Natural killer cell (primary cell): ENCODE measurements at regions not wholly inside any gene's neighbourhood (a gene's known extent, or its start where the extent isn't known, plus 50 kb on each side); places are given as distances from the start of the nearest gene placed in this dataset.

Experiments
- ATAC-seq, 3 donors: fragments of 150-1000 bp in 2 of 3; fragments of 200-7000 bp in 1 of 3; cut with Tn5 transposase; 1 replicate in 1 of 3; 2 replicates in 2 of 3; pipeline ENCODE4 v1.10.0; 2021; ENCODE audit warnings: mild to moderate bottlenecking in 2 of 3, moderate library complexity in 2 of 3
- DNase-seq, 2 donors: peaks; one replicate each; pipeline versions ENCODE4 v3.0.0 to v3.0.0-alpha.2; 2013 to 2021; ENCODE audit warnings: mixed read lengths in 1 of 2
- H3K27ac ChIP-seq: one replicate; pipeline ENCODE4 v1.5.1; 2013; ENCODE audit warnings: mild to moderate bottlenecking, low read length
- H3K27me3 ChIP-seq: one replicate; pipeline ENCODE4 v1.6.1; 2013; ENCODE audit warnings: low read length; ENCODE audit not compliant: control insufficient read depth, insufficient read depth
- H3K36me3 ChIP-seq: one replicate; pipeline ENCODE4 v1.6.1; 2013; ENCODE audit warnings: low read length; ENCODE audit not compliant: control insufficient read depth, insufficient read depth
- H3K4me1 ChIP-seq: one replicate; pipeline ENCODE4 v1.6.1; 2013; ENCODE audit warnings: low read length; ENCODE audit not compliant: control insufficient read depth, insufficient read depth
- H3K4me3 ChIP-seq: one replicate; pipeline ENCODE4 v1.5.1; 2013; ENCODE audit warnings: low read length
- H3K9me3 ChIP-seq: one replicate; pipeline ENCODE4 v1.6.1; 2013; ENCODE audit warnings: low read length; ENCODE audit not compliant: control insufficient read depth, insufficient read depth
- H3K27ac Mint-ChIP-seq, 2 donors: one replicate each; pipeline ENCODE4 v1.8.0; 2022; ENCODE audit warnings: mild to moderate bottlenecking in 2 of 2, mixed read lengths in 2 of 2, moderate library complexity in 1 of 2
- H3K27me3 Mint-ChIP-seq, 2 donors: one replicate each; pipeline ENCODE4 v1.8.0; 2022; ENCODE audit warnings: low read depth in 2 of 2, mixed read lengths in 2 of 2
- H3K36me3 Mint-ChIP-seq: one replicate; pipeline ENCODE4 v1.8.0; 2022; ENCODE audit warnings: mixed read lengths
- H3K4me1 Mint-ChIP-seq, 2 donors: one replicate each; pipeline ENCODE4 v1.8.0; 2022; ENCODE audit warnings: mixed read lengths in 2 of 2
- H3K4me3 Mint-ChIP-seq: one replicate; pipeline ENCODE4 v1.8.0; 2022; ENCODE audit warnings: mild to moderate bottlenecking, moderate library complexity, mixed read lengths
- H3K9me3 Mint-ChIP-seq, 2 donors: one replicate each; pipeline ENCODE4 v1.8.0; 2022; ENCODE audit warnings: mixed read lengths in 2 of 2
- CTCF ChIP-seq: fragments of 200-600 bp; IDR thresholded peaks from one replicate; pipeline ENCODE4 v1.8.0; 2022; ENCODE audit warnings: antibody characterized with exemption
- WGBS: methylation state at CpG from one replicate; pipeline ENCODE4 v1.1.7; 2013; ENCODE audit warnings: missing lambda C conversion rate; ENCODE audit not compliant: insufficient coverage; 5-methylcytosine and 5-hydroxymethylcytosine counted together
- intact Hi-C: fragments of 100-400 bp; cut with micrococcal nuclease; formaldehyde crosslinking; loops from one replicate; pipeline ENCODE4 v1.14.2; 2022

DNA sequence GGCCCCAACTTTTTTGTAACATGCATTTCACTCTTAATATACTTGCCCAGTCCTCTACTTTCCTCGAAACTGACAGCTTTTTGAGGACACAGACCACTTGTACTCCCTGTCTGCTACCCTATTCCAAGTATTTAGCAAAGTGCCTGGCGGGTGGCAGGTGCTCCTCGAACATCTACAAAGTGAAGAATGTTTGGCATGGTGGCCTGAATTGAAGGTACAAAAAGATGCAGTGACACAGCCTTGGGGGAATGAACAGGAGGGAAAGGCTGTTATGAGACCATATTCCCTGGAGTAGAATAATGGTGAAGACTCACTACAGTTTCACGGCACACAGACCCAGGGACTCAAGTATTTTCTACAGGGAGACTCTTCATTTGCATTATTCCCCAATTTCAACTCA, 590.9 kb downstream of the PRELID2 start:
- DNase-seq: no peak
- 84% methylated on average over 3 of the region's 4 CpGs for WGBS
- Histone ChIP-seq H3K27me3 (no peaks in the 10 kb centered on the region), H3K36me3 (no peaks in the 10 kb centered on the region), H3K27ac (no peak overlapping the region), H3K4me3 (no peak overlapping the region), H3K4me1 (no peaks in the 10 kb centered on the region), H3K9me3 (no peaks in the 10 kb centered on the region)
- intact Hi-C loops: no loop called here
- Mint-ChIP-seq H3K27ac (no peak overlapping the region), H3K4me3 (no peak overlapping the region), H3K9me3 (peaks cover 2 to 4% of the 10 kb centered on the region in 2 donors), H3K4me1 (no peaks in the 10 kb centered on the region), H3K36me3 (no peaks in the 10 kb centered on the region), H3K27me3 (no peaks in the 10 kb centered on the region)
- ATAC-seq: no peak
- TF ChIP-seq CTCF: no peak

DNA sequence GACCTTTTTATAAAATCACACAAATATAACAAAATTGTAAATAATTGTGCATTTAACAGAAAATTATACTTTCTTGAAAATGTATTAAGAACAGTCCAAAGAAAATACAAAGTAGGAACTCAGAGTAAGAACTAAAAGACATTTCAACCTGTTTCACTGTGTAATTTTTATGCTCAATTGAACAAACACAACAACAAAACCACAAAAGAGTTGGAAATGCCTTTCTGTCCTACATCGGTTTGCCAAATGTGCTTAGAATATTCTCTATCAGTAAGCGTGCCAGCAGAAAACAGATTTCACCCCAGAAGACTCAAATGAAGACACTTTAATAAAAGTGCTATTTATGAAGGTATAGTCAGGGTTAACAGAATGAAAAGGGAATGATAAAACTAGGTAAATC, 592.1 kb downstream of the PRELID2 start:
- no peaks in the 10 kb centered on the region for H3K27me3 ChIP-seq
- no peak overlapping the region for H3K4me3 Mint-ChIP-seq
- TF ChIP-seq CTCF: no peak
- H3K27ac ChIP-seq: no peak overlapping the region
- no peaks in the 10 kb centered on the region for H3K36me3 ChIP-seq
- intact Hi-C loops: no loop called here
- H3K36me3 Mint-ChIP-seq: no peaks in the 10 kb centered on the region
- no peak overlapping the region for H3K4me3 ChIP-seq
- no peaks in the 10 kb centered on the region for H3K4me1 Mint-ChIP-seq
- 80% methylated on average over 2 of the region's 2 CpGs for WGBS
- H3K27ac Mint-ChIP-seq: no peak overlapping the region
- ATAC-seq (no peak), DNase-seq (no peak)
- no peaks in the 10 kb centered on the region for H3K9me3 ChIP-seq
- no peaks in the 10 kb centered on the region for H3K27me3 Mint-ChIP-seq
- no peaks in the 10 kb centered on the region for H3K4me1 ChIP-seq
- H3K9me3 Mint-ChIP-seq: peaks cover 2 to 4% of the 10 kb centered on the region in 2 donors

GRCh38 chr5:145242551-145242950, 592.6 kb downstream of the PRELID2 start:
- Histone ChIP-seq H3K27ac (no peak overlapping the region), H3K4me3 (no peak overlapping the region), H3K36me3 (no peaks in the 10 kb centered on the region), H3K27me3 (no peaks in the 10 kb centered on the region), H3K9me3 (no peaks in the 10 kb centered on the region), H3K4me1 (no peaks in the 10 kb centered on the region)
- DNase-seq (no peak), ATAC-seq (no peak)
- Mint-ChIP-seq H3K36me3 (no peaks in the 10 kb centered on the region), H3K27me3 (no peaks in the 10 kb centered on the region), H3K9me3 (peaks cover 2 to 4% of the 10 kb centered on the region in 2 donors), H3K4me3 (no peak overlapping the region), H3K4me1 (no peaks in the 10 kb centered on the region), H3K27ac (no peak overlapping the region)
- no CpG with 5 or more reads among the region's 1 CpG for WGBS
- intact Hi-C loops: no loop called here
- TF ChIP-seq CTCF: no peak

GRCh38 chr5:145237843-145238242, 597.3 kb downstream of the PRELID2 start:
- Histone ChIP-seq H3K9me3 (no peaks in the 10 kb centered on the region), H3K4me1 (no peaks in the 10 kb centered on the region), H3K27ac (no peak overlapping the region), H3K27me3 (no peaks in the 10 kb centered on the region), H3K36me3 (no peaks in the 10 kb centered on the region), H3K4me3 (no peak overlapping the region)
- intact Hi-C loops: no loop called here
- Mint-ChIP-seq H3K36me3 (no peaks in the 10 kb centered on the region), H3K9me3 (peaks cover 0 to 2% of the 10 kb centered on the region in 2 donors), H3K27ac (no peak overlapping the region), H3K27me3 (no peaks in the 10 kb centered on the region), H3K4me1 (no peaks in the 10 kb centered on the region), H3K4me3 (no peak overlapping the region)
- ATAC-seq: no peak
- no peak for TF ChIP-seq CTCF
- DNase-seq: no peak
- 9% methylated on average over 3 of the region's 3 CpGs for WGBS
